ENCODE measurements at regions not wholly inside any gene's neighbourhood (a gene's known extent, or its start where the extent isn't known, plus 50 kb on each side); places are given as distances from the start of the nearest gene placed in this dataset.

GRCh38 chr12:42855362-42855950 lies 265.9 kb upstream of the PRICKLE1 start:
- no peak for TF ChIP-seq EZH2 (IDR thresholded peaks at IDR 0.05; ENCODE audit: low read length, unreplicated experiment)
- TF ChIP-seq, protein P1, sequence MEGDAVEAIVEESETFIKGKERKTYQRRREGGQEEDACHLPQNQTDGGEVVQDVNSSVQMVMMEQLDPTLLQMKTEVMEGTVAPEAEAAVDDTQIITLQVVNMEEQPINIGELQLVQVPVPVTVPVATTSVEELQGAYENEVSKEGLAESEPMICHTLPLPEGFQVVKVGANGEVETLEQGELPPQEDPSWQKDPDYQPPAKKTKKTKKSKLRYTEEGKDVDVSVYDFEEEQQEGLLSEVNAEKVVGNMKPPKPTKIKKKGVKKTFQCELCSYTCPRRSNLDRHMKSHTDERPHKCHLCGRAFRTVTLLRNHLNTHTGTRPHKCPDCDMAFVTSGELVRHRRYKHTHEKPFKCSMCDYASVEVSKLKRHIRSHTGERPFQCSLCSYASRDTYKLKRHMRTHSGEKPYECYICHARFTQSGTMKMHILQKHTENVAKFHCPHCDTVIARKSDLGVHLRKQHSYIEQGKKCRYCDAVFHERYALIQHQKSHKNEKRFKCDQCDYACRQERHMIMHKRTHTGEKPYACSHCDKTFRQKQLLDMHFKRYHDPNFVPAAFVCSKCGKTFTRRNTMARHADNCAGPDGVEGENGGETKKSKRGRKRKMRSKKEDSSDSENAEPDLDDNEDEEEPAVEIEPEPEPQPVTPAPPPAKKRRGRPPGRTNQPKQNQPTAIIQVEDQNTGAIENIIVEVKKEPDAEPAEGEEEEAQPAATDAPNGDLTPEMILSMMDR (conservative IDR thresholded peaks at IDR 0.05; ENCODE audit: low read depth, low read length): no peak
- TF ChIP-seq EZH2phosphoT487 (IDR thresholded peaks at IDR 0.05; ENCODE audit: borderline replicate concordance, low read length): no peak

All from PC-3 (cell line).